ENCODE measurements at regions not wholly inside any gene's neighbourhood (a gene's known extent, or its start where the extent isn't known, plus 50 kb on each side); places are given as distances from the start of the nearest gene placed in this dataset.
A peak's percentile ranks its signal among the peaks of the same experiment; 100 is the strongest.

GRCh38 chr6:84581494-84582259 lies 182.7 kb downstream of the TBX18 start (continued):
- TF ChIP-seq SP2 (IDR thresholded peaks at IDR 0.05; ENCODE audit: extremely low read depth, low read depth, low read length, poor library complexity, severe bottlenecking) = no peak
- TF ChIP-seq RFX7 (CRISPR knock-in tag; IDR thresholded peaks at IDR 0.05) = no peak
- TF ChIP-seq CGGBP1 (CRISPR knock-in tag; IDR thresholded peaks at IDR 0.05) = no peak
- TF ChIP-seq SAFB2 (IDR thresholded peaks at IDR 0.05; ENCODE audit: borderline replicate concordance, low read depth, low read length, severe bottlenecking) = no peak
- TF ChIP-seq ZC3H8 (IDR thresholded peaks at IDR 0.05) = no peak
- peak; percentile 30; the same call in 1 of the 2 replicates for TF ChIP-seq FOSL1 (tag; conservative IDR thresholded peaks at IDR 0.05)
- no peak for TF ChIP-seq CREB1 (IDR thresholded peaks at IDR 0.05)
- no peak for TF ChIP-seq CREB1 (CRISPR knock-in tag; IDR thresholded peaks at IDR 0.05)
- no peak for TF ChIP-seq ZNF785 (CRISPR knock-in tag; IDR thresholded peaks at IDR 0.05)
- TF ChIP-seq PHF8 (IDR thresholded peaks at IDR 0.05; ENCODE audit: borderline replicate concordance, low read length) = no peak

- no peaks in the 10 kb centered on the region for H3K9me3 ChIP-seq (replicated peaks; ENCODE audit: control insufficient read depth, insufficient read depth, low read depth, low read length)
- CTCF ChIA-PET (ENCODE audit: low intra/inter-chr PET ratio) = no interaction called here
- WGBS (ENCODE audit: insufficient coverage, low coverage, missing lambda C conversion rate) = 0% methylated on average over 1 of the region's 1 CpG
- H3K4me1 ChIP-seq (replicated peaks in 1 of 2; ENCODE audit: control insufficient read depth in 2 of 2, insufficient read depth in 2 of 2, low read length in 2 of 2) = no peaks in the 10 kb centered on the region; a peak in 1 of 5 replicates
- in situ Hi-C loops (cut with MboI) = no loop called here
- TF ChIP-seq ZNF431 (CRISPR knock-in tag; IDR thresholded peaks at IDR 0.05) = peak; percentile 66; the same call in 1 of the 2 replicates
- TF ChIP-seq ZFP91 (CRISPR knock-in tag; IDR thresholded peaks at IDR 0.05) = no peak
- no peaks in the 10 kb centered on the region for H3K27me3 ChIP-seq (ENCODE audit: control insufficient read depth in 2 of 2, insufficient read depth in 2 of 2, low read length in 2 of 2)
- H3K4me3 ChIP-seq = no peak overlapping the region
- no peak overlapping the region for H3K27ac ChIP-seq (ENCODE audit: extremely low read depth, low read depth, low read length)
- H3K4me2 ChIP-seq (ENCODE audit: insufficient read depth, low read length) = no peak overlapping the region
- H4K20me1 ChIP-seq (replicated peaks; ENCODE audit: control insufficient read depth, insufficient read depth, low read length) = no peaks in the 10 kb centered on the region
- H3K36me3 ChIP-seq (ENCODE audit: control insufficient read depth, insufficient read depth, low read length) = no peaks in the 10 kb centered on the region
- H2AFZ ChIP-seq (ENCODE audit: low read depth, low read length) = no peak overlapping the region
- no peaks in the 10 kb centered on the region for H3K9me1 ChIP-seq (ENCODE audit: control insufficient read depth, insufficient read depth, low read length)
- intact Hi-C loops (cut with micrococcal nuclease) = no loop called here
- POLR2A ChIA-PET = no interaction called here
- no peak for ATAC-seq
- no peak overlapping the region for H3K9ac ChIP-seq (ENCODE audit: insufficient read depth in 1 of 2, low read depth in 2 of 2, low read length in 2 of 2)
- no TSS peak for BruUV-seq (replicated peaks)
- no peak for FAIRE-seq
- no peak for DNase-seq (ENCODE audit: extremely low read depth in 1 of 4, low spot score in 3 of 4)
- no peaks in the 10 kb centered on the region for H3K79me2 ChIP-seq (ENCODE audit: control insufficient read depth, insufficient read depth, low read length)
These were observed 185.0 kb downstream of the TBX18 start for GRCh38 chr6:84579404-84579803.

Data from K562 (cell line).